Adrenal gland (tissue), 5 donors: ENCODE measurements at regions not wholly inside any gene's neighbourhood (a gene's known extent, or its start where the extent isn't known, plus 50 kb on each side); places are given as distances from the start of the nearest gene placed in this dataset.

Source experiments
- POLR2A ChIP-seq, 2 donors: fragments of 450-650 bp; IDR thresholded peaks; one replicate each; pipeline ENCODE4 v1.6.1; 2017; ENCODE audit warnings: antibody characterized with exemption in 2 of 2, mild to moderate bottlenecking in 2 of 2, moderate library complexity in 1 of 2
- TF ChIP-seq, protein P1 (sequence below), 6 experiments: fragments of 450-650 bp in 4 of 6; fragments of 200-600 bp in 2 of 6; sonication (generic) in 1 of 6; IDR thresholded peaks; 1 replicate in 5 of 6; 2 replicates in 1 of 6; pipeline versions ENCODE4 v1.5.1 to v1.8.0; 2016 to 2021; ENCODE audit warnings: antibody characterized with exemption in 6 of 6, mild to moderate bottlenecking in 2 of 6, moderate library complexity in 1 of 6
- donor health status: DM: no; HTN: no; CAD: no.

DNA sequence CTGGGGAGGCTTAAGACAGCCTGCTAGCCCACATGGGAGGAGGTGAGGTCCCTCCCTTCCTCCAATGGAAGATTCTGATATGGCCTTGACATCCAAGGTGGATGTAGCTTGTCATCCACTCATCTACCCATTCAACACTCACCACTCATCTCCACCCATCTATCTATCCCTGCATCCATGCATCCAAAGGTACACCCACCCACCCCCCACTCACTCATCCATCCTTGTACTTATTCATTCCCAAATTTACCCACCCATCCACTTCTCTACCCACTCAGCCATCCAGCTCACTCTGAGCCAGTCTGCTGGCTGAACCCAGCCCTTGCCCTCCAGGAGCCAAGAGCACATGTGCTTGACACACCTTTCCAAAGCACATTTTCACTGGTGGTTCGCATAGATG is 189.7 kb downstream of the TLE3 start:
- TF ChIP-seq, protein P1, sequence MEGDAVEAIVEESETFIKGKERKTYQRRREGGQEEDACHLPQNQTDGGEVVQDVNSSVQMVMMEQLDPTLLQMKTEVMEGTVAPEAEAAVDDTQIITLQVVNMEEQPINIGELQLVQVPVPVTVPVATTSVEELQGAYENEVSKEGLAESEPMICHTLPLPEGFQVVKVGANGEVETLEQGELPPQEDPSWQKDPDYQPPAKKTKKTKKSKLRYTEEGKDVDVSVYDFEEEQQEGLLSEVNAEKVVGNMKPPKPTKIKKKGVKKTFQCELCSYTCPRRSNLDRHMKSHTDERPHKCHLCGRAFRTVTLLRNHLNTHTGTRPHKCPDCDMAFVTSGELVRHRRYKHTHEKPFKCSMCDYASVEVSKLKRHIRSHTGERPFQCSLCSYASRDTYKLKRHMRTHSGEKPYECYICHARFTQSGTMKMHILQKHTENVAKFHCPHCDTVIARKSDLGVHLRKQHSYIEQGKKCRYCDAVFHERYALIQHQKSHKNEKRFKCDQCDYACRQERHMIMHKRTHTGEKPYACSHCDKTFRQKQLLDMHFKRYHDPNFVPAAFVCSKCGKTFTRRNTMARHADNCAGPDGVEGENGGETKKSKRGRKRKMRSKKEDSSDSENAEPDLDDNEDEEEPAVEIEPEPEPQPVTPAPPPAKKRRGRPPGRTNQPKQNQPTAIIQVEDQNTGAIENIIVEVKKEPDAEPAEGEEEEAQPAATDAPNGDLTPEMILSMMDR (IDR thresholded peaks at IDR 0.05): no peak
- TF ChIP-seq POLR2A (IDR thresholded peaks at IDR 0.05): no peak
